Ascending aorta (tissue), 2 donors: ENCODE measurements at regions not wholly inside any gene's neighbourhood (a gene's known extent, or its start where the extent isn't known, plus 50 kb on each side); places are given as distances from the start of the nearest gene placed in this dataset.
"Not testable (repeated sequence)": the region's sequence is repeated elsewhere in the genome, so short reads cannot be mapped to it uniquely, and the experiment has no call there.

Experiments used
- DNase-seq, 2 donors: peaks; one replicate each; pipeline ENCODE4 v3.0.0-alpha.2; 2019; ENCODE audit warnings: low spot score in 2 of 2
- H3K27ac ChIP-seq, 2 donors: fragments of 200-600 bp; sonication (generic); one replicate each; pipeline ENCODE4 v1.5.1; 2016 to 2017; ENCODE audit warnings: mild to moderate bottlenecking in 1 of 2
- H3K27me3 ChIP-seq: fragments of 200-600 bp; sonication (generic); one replicate; pipeline ENCODE4 v1.5.1; 2017
- H3K36me3 ChIP-seq, 2 donors: fragments of 200-600 bp; sonication (generic); one replicate each; pipeline ENCODE4 v1.5.1; 2016
- H3K4me1 ChIP-seq, 2 donors: fragments of 200-600 bp; sonication (generic); one replicate each; pipeline ENCODE4 v1.5.1; 2016 to 2017; ENCODE audit warnings: mild to moderate bottlenecking in 1 of 2
- H3K4me3 ChIP-seq, 2 donors: fragments of 200-600 bp; sonication (generic); one replicate each; pipeline ENCODE4 v1.5.1; 2016 to 2017; ENCODE audit warnings: mild to moderate bottlenecking in 1 of 2
- H3K9me3 ChIP-seq, 2 donors: fragments of 200-600 bp; sonication (generic); one replicate each; pipeline ENCODE4 v1.5.1; 2016
- CTCF ChIP-seq, 3 experiments: fragments of 200-600 bp in 2 of 3; fragments of 450-650 bp in 1 of 3; sonication (generic) in 2 of 3; IDR thresholded peaks; one replicate each; pipeline ENCODE4 v1.5.1; 2016 to 2019; ENCODE audit warnings: antibody characterized with exemption in 3 of 3, mild to moderate bottlenecking in 1 of 3, moderate library complexity in 1 of 3
- intact Hi-C: fragments of 100-400 bp; cut with DNase I; formaldehyde crosslinking; loops from one replicate; pipeline ENCODE4 v1.15.1; 2023

- no peaks in the 10 kb centered on the region for H3K27me3 ChIP-seq
- H3K4me3 ChIP-seq = no peak overlapping the region
- no peak overlapping the region for H3K27ac ChIP-seq
- H3K9me3 ChIP-seq = no peaks in the 10 kb centered on the region
- H3K36me3 ChIP-seq = no peaks in the 10 kb centered on the region
- TF ChIP-seq CTCF (IDR thresholded peaks at IDR 0.05) = no peak
- no peaks in the 10 kb centered on the region for H3K4me1 ChIP-seq
- no peak for DNase-seq
- intact Hi-C loops = no loop called here
Observed at GRCh38 chr2:17133052-17133671, 385.1 kb downstream of the RAD51AP2 start.

- H3K27ac ChIP-seq, DNase-seq, H3K9me3 ChIP-seq, H3K4me1 ChIP-seq, H3K27me3 ChIP-seq, H3K4me3 ChIP-seq, intact Hi-C loops, H3K36me3 ChIP-seq: not testable (repeated sequence)
Observed at GRCh38 chr2:17130627-17131026, 387.6 kb downstream of the RAD51AP2 start.

- TF ChIP-seq CTCF (IDR thresholded peaks at IDR 0.05) = no peak
- Histone ChIP-seq H3K9me3 (no peaks in the 10 kb centered on the region), H3K4me1 (no peaks in the 10 kb centered on the region), H3K4me3 (no peak overlapping the region), H3K27me3 (no peaks in the 10 kb centered on the region), H3K36me3 (no peaks in the 10 kb centered on the region), H3K27ac (no peak overlapping the region)
- DNase-seq = no peak
- intact Hi-C loops = no loop called here
Observed at GRCh38 chr2:17125989-17126620, 392.1 kb downstream of the RAD51AP2 start.

- DNase-seq = no peak
- H3K36me3 ChIP-seq = no peaks in the 10 kb centered on the region
- H3K4me3 ChIP-seq = no peak overlapping the region
- H3K4me1 ChIP-seq = no peaks in the 10 kb centered on the region
- H3K27ac ChIP-seq = no peak overlapping the region
- no peak for TF ChIP-seq CTCF (IDR thresholded peaks at IDR 0.05)
- H3K27me3 ChIP-seq = no peaks in the 10 kb centered on the region
- intact Hi-C loops = no loop called here
- H3K9me3 ChIP-seq = no peaks in the 10 kb centered on the region
Observed at GRCh38 chr2:17124575-17125318, 393.5 kb downstream of the RAD51AP2 start.

- Histone ChIP-seq H3K4me3 (no peak overlapping the region), H3K9me3 (no peaks in the 10 kb centered on the region), H3K36me3 (no peaks in the 10 kb centered on the region), H3K27ac (no peak overlapping the region), H3K4me1 (no peaks in the 10 kb centered on the region), H3K27me3 (no peaks in the 10 kb centered on the region)
- no peak for DNase-seq
- TF ChIP-seq CTCF (IDR thresholded peaks at IDR 0.05) = no peak
- intact Hi-C loops = no loop called here
Observed at GRCh38 chr2:17122887-17123501, 395.2 kb downstream of the RAD51AP2 start.

GRCh38 chr2:17115466-17115865, 402.8 kb downstream of the RAD51AP2 start:
- Histone ChIP-seq H3K27me3 (no peaks in the 10 kb centered on the region), H3K4me3 (no peak overlapping the region), H3K27ac (no peak overlapping the region), H3K36me3 (no peaks in the 10 kb centered on the region), H3K9me3 (no peaks in the 10 kb centered on the region), H3K4me1 (no peaks in the 10 kb centered on the region)
- TF ChIP-seq CTCF (IDR thresholded peaks at IDR 0.05) = no peak
- DNase-seq = no peak
- intact Hi-C loops = no loop called here
